NCI-H1694 (cell line): ENCODE measurements at regions not wholly inside any gene's neighbourhood (a gene's known extent, or its start where the extent isn't known, plus 50 kb on each side); places are given as distances from the start of the nearest gene placed in this dataset.

Experiments used
- DNase-seq: peaks from one replicate; lab custom pipeline; 2025; lab: John Stamatoyannopoulos, UW

DNA sequence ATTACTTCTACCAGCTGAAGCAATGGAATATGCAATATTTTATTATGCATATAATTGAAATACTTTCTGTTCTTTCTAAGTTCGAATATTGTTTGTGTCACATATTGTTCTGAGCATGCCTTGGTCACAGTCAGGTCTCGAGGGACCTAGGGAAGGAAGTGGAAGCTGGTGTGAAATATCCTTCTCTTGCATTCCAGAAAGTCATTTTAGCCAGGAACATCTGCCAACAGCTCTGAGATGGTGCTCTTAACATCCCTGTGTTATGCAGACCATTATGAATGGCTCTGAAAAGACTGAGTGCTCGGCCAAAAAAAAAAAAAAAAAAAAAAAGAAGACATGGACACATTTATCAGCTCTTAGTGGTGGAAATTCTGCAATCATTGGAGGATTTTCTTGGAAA is 132.7 kb upstream of the JAG1 start:
- no peak for DNase-seq

DNA sequence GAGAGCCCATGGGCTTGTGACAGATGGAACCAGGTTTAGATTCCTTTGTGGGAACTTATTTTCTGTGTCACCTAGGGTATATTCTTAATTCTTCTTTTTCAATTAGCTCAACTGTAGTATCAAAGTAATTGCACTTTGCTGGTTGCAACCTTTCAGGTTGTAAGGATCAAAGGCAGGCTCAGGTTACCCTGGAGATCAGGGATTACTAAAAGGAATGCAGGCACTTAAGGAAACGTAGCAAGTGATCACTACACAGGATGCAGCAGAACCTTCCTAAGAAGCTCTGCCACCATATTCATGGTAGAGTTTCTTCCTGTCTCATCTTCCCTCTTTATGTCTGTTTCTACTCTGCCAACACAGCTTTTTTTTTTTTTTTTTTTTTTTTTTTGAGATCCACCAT is 133.2 kb upstream of the JAG1 start:
- no peak for DNase-seq

DNA sequence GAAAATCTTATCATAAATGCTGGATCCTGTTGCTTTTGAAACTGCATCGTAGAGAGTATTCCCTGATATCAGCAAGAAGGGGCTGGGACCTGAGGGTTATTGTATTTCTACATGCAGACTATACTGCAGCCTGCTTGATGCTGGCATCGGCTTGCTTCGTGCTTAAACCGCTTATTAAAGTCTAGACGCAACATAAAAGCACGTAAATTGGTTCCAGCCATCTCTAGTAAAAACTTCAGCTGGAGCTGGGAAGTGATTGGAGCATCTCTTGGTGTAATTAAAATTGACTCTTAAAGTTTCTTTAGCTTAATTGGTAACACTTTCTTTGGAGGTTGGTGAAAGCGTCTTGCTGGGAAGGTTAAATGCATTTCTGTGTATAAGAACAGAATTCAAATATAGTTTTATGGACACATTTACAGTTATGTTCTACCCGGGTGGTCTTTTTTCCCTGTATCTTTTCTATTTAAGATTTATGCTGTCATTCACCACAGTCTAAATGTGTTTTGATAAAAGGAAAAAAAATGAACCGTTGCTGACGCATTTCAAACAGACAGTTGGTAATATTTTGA is 139.0 kb upstream of the JAG1 start:
- DNase-seq = no peak

DNA sequence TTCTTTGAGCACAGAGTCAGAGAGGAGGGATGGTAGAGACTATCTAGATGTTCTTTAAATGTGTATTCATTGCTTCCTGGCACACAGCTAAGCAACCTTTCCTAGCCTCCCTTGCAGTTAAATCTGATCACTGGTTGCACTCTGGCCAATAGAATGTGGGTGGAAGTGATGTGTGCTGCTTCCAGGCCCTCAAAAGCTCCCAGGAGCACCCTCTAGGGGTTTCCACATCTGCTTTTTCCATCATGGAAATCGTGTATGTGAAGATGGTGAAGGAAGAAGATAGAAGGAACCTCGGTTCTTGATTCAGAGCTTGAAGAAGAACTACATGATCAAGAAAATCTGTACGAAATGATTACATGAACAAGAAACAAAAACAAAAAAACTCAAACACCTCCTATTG is 149.8 kb upstream of the JAG1 start:
- no peak for DNase-seq

DNA sequence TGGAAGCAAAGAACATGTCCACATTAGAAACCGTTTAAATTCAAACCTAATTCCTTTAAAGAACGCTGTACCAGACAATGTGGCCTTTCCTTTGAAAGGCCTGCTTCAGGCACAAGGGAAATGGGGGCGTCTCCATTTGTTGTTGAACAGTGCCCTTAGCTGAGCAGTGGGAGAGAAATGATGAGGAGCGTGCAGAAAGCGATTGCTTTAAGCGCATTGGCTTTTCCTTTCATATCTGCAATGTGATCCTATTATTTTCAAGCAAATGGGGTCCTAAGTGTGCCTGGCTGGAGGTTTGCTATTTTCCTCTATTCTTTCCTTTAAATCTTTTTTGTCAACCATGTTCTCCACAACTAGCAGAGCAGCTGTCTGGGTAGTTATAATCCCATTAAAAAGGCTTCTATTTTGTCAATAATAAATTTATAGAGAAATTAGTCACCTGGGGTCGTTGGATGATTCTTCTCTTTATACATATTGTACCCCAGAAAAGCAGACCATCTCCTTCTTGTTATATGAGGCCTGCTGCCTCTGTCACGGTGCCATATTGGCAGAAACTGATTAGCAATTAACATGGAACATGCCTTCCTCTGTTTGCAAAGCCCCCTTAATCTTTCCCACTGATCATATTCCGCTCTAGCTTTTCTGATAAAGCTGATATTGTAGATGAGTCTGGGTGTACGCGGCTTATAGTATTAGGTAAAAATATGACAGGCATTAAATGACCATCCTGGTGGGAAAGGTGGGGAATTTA is 151.1 kb upstream of the JAG1 start:
- DNase-seq = no peak

DNA sequence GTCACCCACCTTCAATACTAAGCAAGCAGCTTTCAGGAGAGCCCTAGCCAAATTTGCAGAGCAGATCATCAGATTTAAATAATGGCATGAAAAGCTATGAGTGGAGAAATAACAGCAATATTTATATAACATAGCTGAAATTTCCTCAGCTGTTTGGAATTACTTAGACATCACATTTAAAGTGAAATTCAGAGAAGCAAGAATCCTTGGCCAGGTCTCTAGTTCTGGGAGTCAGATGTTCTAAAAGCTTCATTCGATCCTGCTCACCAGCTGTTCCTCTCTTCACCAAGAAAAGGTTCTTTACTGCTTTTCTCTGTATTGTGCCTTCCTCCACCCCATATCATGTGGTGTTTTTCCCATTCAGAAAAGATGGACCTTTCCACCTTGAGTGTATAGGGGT is 152.3 kb upstream of the JAG1 start:
- no peak for DNase-seq

DNA sequence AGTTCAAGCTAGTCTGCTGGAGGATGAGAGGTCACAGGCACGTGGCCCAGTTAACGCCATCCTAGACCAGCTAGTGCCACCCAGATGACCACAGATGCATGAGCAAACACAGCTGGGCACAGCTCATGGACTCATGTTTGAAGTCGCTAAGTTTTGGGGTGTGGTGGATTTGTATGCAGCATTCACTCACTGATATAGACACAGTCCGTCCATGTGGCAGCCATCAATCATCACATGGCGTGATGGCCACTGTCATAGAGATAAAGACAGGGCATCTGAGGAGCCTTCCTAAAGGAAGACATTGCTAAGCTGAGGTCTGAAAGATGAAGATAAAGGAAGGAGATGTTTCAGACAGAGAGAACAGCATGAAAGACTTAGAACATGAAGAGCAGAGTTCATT is 154.4 kb upstream of the JAG1 start:
- DNase-seq = no peak

DNA sequence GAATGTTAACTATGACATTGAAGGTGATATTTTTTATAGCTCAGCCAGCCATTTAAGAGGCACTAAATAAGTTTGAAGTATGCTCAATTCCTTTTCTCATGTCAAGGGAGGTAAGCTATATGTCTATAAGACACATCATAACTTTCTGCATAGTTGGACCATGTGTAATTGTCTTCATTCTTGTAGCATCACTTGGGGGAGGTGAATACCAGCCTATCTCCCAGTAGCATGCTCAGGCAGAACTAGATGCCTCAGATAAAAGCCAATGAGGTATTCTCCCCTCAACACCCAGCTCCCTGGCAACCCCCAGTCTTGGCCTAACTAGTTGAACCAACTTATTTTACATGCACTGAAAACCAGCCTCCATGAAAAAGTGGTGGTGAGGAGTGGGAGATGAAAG is 158.3 kb upstream of the JAG1 start:
- no peak for DNase-seq

DNA sequence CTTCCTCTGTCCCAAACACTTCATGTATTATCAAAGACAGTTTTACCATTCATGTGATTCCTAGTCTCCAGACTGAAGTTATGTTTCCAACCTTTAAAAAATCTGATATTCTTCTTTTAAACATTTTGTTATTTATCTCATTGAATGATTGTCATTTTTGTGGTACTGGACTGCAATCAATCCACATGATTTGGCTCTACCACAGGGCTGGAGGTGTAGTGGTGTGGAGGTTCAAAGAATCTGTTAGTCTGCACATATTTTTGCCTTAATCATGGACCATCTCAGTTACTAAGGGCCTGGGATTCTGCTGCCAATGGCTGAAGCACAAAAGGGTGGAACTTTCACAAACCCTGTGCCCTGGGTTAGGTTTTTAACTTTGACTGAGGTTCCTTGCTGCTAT is 164.1 kb upstream of the JAG1 start:
- DNase-seq = no peak

DNA sequence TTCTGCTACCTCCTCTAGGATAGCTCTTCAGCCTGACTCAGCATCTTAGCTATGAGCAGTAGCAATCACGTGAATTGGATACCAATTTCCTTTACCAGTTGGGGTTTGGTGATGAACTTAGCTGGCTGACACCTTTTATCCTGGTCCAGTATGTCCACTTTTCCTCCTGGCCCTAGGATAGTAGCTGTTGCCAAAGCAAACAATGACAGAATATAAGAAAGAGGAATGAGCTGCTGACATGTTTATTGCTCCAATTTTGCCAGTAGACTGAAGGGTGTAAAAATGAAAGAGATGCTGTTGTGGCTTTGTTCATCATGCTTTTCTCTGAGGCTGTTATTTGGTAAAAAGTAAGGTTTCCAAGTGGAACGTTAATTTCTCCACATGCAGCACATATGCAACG is 168.3 kb upstream of the JAG1 start:
- DNase-seq = no peak

DNA sequence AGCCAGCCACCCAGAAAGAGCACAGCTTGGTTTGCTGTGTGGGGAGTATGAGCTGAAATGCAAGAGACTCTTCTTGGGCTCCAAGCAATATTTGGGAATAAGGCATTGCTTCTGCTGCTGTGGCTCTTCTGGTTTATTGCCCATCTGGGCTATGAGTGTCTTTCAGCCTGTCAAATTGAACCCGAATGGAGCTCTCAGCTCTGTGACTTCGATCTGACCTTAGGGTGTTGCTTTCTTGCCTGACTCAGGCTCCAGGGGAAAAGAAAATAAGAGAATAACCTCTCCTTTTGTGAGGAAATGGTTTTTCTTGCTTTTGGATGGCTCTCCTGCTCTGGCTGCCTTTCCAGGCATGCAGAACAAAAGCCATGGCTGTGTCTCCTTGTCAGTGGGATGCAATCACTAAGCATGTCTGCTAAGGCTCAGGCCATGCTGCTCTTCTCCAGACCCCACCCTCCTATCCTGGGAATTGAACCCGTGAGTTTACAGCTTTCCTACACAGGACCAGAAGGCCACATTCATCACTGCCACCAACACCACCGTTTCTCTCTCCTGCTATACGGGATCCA is 169.4 kb upstream of the JAG1 start:
- no peak for DNase-seq

DNA sequence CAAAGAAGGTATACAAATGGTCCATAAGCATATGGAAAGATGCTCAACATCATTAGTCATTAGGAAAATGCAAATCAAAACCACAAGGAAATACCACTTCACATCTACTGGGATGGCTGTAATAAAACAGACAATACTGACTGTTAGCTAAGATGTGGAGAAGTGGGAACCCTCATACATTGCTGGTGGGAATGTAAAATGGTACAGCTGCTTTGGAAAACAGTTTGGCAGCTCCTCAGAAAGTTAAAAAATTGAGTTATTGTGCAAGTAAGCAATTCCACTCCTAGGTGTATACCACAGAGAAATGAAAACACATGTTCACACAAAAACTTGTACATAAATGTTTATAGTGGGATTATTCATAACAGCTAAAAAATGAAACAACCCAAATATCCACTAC is 173.0 kb upstream of the JAG1 start:
- DNase-seq = no peak

DNA sequence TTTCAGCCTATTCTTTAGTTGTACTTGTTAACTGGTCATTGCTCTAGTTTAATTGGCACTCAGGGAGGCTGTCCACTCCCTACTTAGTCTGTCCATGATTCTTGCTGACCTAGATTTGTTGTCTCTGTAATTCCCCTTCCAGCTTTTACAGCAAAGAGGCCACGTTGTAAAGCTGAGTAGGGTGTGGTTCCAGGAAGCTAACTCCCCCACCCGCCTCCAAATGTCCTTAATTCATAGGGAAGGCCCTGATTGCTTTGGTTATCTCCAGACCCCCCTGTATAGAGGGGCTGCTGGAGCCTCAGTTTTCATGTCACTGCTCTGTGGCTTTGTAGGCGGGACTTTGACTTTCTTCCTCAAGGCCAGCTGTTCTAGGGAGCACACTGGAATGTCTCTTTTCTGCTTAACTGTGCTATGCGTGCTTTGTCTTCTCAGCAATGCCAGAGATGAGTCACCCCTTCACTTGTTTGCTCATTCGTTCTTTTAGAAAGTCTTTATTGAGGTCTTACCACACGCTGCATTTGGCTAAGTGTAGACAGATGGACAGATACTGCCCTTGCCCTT is 175.1 kb upstream of the JAG1 start:
- DNase-seq = no peak

DNA sequence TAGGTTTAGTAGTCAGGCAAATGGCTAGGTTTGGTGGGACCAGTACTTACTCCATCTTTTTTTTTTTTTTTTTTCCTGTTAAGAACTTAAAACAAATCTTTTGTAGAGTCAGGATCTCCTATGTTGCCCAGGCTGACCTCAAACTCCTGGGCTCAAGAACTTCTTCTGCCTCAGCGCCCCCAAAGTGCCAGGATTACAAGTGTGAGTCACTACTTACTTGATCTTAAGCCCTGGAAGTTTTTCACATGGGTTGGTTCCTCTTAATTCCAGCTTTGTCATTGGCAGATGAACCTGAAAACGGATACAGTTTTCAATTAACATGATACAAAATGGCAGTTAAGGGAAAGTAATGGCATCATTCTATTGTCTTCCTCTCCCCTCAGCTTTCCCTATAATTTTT is 179.4 kb upstream of the JAG1 start:
- DNase-seq = no peak

DNA sequence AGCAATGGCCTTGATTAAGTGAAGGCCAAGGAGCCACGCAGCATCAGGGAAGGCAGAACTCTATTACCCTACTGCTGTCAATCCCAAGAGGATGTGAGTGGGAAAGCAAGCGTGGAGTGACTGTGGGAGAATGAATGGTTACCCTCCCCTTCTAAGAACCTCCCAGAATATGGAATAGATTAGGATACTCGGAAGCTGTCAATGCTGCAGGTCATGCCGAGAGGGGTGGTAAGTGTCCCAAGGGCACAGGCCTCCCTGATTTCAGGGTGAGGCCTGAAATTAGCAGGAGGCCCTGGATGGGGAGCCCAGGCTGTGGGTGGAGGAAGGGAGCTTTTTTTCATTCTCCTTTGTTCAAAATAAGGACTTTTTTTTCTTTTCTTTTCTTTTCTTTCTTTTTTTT is 179.9 kb upstream of the JAG1 start:
- DNase-seq = no peak

DNA sequence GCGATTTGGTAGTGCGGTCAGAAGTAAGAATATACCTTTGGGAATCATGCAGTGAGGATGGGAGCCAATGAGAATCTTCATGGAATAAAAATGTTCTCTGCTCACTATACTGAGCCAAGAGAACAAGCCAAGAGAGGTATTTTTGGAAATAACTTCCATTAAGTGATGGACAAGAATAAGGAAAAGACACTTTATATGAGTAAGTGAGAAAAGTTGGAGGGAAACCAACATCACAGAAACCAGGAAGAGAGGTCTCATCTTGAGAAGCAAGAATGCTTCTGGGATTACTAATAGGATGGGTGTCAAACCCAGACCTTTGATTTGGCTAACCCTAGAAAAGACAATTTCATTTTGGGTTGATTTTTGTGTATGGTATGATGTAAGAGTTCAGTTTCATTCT is 181.2 kb upstream of the JAG1 start:
- no peak for DNase-seq

DNA sequence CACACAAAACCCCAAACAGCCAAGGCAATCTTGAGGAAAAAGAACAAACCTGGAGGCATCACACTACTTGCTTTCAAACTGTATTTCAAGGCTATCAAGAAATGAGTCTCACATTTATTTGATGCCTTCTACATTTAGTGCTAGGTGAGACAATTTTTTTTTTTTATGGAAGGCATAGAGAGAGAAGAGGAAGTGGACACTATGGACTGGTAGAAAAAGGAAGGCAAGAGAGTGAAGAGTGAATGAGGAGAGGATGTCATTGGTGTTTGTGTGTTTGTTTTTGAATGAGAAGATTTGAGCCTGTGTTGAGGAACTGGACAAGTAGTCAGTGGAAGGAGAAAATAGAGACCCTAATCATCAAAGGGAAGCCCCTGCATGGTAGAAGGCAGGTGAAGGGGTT is 182.0 kb upstream of the JAG1 start:
- DNase-seq = no peak

DNA sequence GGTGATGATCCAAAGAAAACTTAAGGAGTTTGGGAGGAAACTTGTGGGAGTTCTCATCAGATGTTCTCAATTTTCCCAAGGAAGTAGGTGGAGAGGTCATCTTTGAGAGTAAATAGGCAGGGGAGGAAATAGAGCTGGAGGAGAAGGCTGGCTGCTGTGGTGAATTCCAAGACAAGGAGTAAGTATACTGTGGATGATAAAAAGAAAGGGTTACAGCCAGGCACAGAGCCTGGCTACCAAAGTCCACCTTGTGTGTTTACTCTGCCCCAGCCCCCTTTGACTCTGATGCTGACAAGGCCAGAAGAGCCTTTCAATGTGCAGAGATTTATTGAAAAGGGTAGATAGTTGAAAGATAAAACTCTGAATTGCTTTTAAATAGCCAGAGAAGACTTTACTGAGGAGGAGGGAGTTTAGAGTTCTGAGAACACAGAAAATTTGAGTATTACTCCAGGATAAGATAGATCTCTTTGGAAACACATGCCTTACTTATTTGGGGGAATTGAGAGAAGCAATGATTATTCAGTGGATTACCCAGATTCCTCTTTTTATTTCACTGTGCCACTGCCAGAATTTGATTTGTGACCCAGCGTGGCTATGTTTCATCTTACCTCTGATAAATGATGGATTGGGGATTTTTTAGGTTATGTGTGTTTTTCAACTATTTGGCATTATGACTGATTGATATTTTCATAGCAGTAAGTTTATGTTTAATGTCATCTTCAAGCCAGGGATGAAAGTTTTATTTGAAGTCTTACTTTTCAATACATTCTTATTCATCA is 182.6 kb upstream of the JAG1 start:
- DNase-seq = no peak

DNA sequence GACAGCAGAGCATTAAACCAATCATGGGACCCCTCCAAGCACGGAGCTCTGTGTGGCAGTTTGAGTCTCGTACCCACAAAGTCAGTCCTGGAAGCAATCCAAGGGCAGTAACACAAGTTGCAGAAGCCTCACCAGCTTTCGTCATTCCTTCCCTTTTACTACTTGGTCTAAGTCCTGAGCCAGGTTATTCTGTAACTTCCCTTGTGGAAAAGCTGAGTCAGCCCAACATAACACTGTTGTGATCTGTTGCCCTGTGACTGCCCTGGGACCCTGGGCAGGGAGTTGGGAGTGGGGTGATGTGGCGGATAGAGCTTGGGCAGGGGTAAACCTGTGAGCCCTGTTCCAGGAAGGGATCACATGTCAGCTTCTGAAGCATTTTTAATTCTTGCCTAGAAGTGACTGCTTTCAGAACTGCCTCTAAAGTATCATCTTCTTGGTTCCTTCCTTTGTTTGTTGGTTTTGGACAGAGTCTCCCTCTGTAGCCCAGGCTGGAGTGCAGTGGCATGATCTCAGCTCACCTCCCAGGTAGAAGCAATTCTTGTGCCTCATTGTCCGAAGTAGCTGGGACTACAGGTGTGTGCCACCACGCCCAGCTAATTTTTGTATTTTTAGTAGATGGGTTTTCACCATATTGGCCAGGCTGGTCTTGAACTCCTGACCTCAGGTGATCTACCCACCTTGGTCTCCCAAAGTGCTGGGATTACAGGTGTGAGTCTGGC is 183.7 kb upstream of the JAG1 start:
- no peak for DNase-seq

DNA sequence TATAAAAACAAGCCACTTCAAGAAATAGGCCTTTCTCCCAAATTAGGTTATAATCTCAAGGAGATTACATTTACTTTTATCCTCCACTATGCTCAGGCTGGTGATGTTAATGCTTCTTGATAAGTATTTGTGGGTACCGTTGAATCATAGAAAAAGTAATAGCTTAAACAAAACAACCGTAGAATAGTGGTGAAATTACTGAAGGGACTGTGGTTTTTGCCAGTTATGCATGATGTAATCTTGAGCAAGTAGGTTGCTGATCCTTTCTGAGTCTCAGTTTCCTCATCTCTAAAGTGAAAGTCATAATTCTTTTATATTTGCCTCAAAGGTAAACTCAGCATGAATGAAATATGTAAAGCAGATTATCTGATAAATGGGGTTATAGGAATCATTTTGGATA is 187.3 kb upstream of the JAG1 start:
- DNase-seq = no peak

DNA sequence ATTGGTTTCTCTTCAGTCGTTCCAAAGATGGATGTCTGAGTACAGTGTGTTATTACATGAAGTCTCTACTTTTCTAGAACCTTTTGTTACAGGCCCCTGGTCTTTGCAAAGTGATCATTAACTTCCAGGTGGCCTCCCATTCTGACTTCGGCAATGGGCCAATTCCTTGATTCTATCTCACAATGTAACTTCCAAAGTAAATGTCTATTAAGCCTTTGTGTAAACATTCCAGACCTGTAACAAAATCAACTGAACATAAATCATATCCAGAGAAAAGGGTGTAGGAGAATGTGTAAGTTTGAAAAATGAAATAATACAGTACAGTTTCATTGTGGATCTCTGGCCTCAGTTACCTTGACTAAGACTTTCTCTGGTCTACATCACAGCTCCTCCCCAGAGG is 187.8 kb upstream of the JAG1 start:
- DNase-seq = no peak
